Left hindlimb (tissue), 1 donor: ENCODE measurements at regions not wholly inside any gene's neighbourhood (a gene's known extent, or its start where the extent isn't known, plus 50 kb on each side); places are given as distances from the start of the nearest gene placed in this dataset.

Experiments
- DNase-seq: peaks from one replicate; pipeline ENCODE4 v3.0.0-alpha.2; 2018

- peak; percentile 48 for DNase-seq
Measured at GRCh38 chr9:16099732-16100536, 547.1 kb downstream of the CCDC171 start.

- DNase-seq: peak; percentile 71
Measured at GRCh38 chr9:16100537-16101091, 547.8 kb downstream of the CCDC171 start.

GRCh38 chr9:16102154-16102553 lies 549.3 kb downstream of the CCDC171 start:
- DNase-seq: no peak

- DNase-seq: peak; percentile 77
Measured at GRCh38 chr9:16103620-16104397, 551.0 kb downstream of the CCDC171 start.

- DNase-seq: peak; percentile 75
Measured at GRCh38 chr9:16105168-16106020, 552.6 kb downstream of the CCDC171 start.

- DNase-seq: peak; percentile 77
Measured at GRCh38 chr9:16106021-16106571, 553.3 kb downstream of the CCDC171 start.

GRCh38 chr9:16112116-16112515 lies 559.3 kb downstream of the CCDC171 start:
- DNase-seq: no peak

- DNase-seq: no peak
Measured at GRCh38 chr9:16115994-16116393, 563.2 kb downstream of the CCDC171 start.

GRCh38 chr9:16118043-16118442 lies 565.2 kb downstream of the CCDC171 start:
- DNase-seq: no peak

GRCh38 chr9:16119261-16120230 lies 566.7 kb downstream of the CCDC171 start:
- no peak for DNase-seq

GRCh38 chr9:16120231-16120641 lies 567.4 kb downstream of the CCDC171 start:
- no peak for DNase-seq

- no peak for DNase-seq
Measured at GRCh38 chr9:16120727-16121126, 567.9 kb downstream of the CCDC171 start.

GRCh38 chr9:16121168-16121567 lies 568.3 kb downstream of the CCDC171 start:
- DNase-seq: no peak

GRCh38 chr9:16121601-16122286 lies 568.9 kb downstream of the CCDC171 start:
- no peak for DNase-seq

- DNase-seq: no peak
Measured at GRCh38 chr9:16125629-16126028, 572.8 kb downstream of the CCDC171 start.

GRCh38 chr9:16126042-16126441 lies 573.2 kb downstream of the CCDC171 start:
- no peak for DNase-seq

GRCh38 chr9:16128003-16128402 lies 575.2 kb downstream of the CCDC171 start:
- no peak for DNase-seq

GRCh38 chr9:16131264-16131663 lies 578.4 kb downstream of the CCDC171 start:
- no peak for DNase-seq

GRCh38 chr9:16132513-16132912 lies 579.7 kb downstream of the CCDC171 start:
- DNase-seq: no peak

GRCh38 chr9:16133032-16133431 lies 580.2 kb downstream of the CCDC171 start:
- DNase-seq: no peak
